AG04449 (cell line): ENCODE measurements at regions not wholly inside any gene's neighbourhood (a gene's known extent, or its start where the extent isn't known, plus 50 kb on each side); places are given as distances from the start of the nearest gene placed in this dataset.

ENCODE experiments used
- CTCF ChIA-PET: fragments of 350-600 bp; formaldehyde crosslinking; extraction: SDS; loops from one replicate; lab custom pipeline; 2021; ENCODE audit warnings: antibody characterized with exemption; lab: Yijun Ruan, JAX
- POLR2A ChIA-PET: fragments of 400-600, 350-600 bp; formaldehyde crosslinking; extraction: SDS; loops from one replicate; lab custom pipeline; 2020; ENCODE audit warnings: antibody characterized with exemption, inconsistent platforms; lab: Yijun Ruan, JAX
- DNase-seq: peaks from one replicate; pipeline ENCODE4 v3.0.0-alpha.2; 2010; ENCODE audit warnings: low read depth, low spot score
- H3K4me3 ChIP-seq: 2 replicates; pipeline ENCODE4 v1.5.1; 2011; ENCODE audit warnings: low read depth, mild to moderate bottlenecking, control low read depth, low read length
- CTCF ChIP-seq: IDR thresholded peaks from one replicate; pipeline ENCODE4 v1.5.1; 2011; ENCODE audit warnings: mild to moderate bottlenecking, moderate library complexity, low read length, control low read depth, inconsistent platforms; ENCODE audit not compliant: insufficient read depth; ENCODE audit errors: missing control alignments

GRCh38 chr9:78490231-78490630 is 193.3 kb downstream of the PSAT1 start:
- TF ChIP-seq CTCF: no peak
- H3K4me3 ChIP-seq: no peak overlapping the region
- DNase-seq: no peak
- ChIA-PET CTCF (interaction anchor here (1.7 kb wide), 1 partner anchor 36 kb away, joined by 4 read pairs; no protein-coding TSS in a partner anchor), POLR2A (no interaction called here)

- H3K4me3 ChIP-seq: no peak overlapping the region
- DNase-seq: no peak
- POLR2A ChIA-PET: no interaction called here
- CTCF ChIA-PET: interaction anchor here (1.7 kb wide), 1 partner anchor 35 kb away, joined by 4 read pairs; no protein-coding TSS in a partner anchor
- TF ChIP-seq CTCF: no peak
Measured at GRCh38 chr9:78491402-78491801, 194.5 kb downstream of the PSAT1 start.

- DNase-seq: no peak
- no peak overlapping the region for H3K4me3 ChIP-seq
- ChIA-PET CTCF (interaction anchor here (1.2 kb wide), 1 partner anchor 19 kb away, joined by 3 read pairs; no protein-coding TSS in a partner anchor), POLR2A (no interaction called here)
- no peak for TF ChIP-seq CTCF
Measured at GRCh38 chr9:78493166-78493742, 196.3 kb downstream of the PSAT1 start.

- POLR2A ChIA-PET: no interaction called here
- no peak for DNase-seq
- CTCF ChIA-PET: interaction anchor here (1.2 to 1.3 kb wide), 2 partner anchors 20 to 63 kb away, joined by 3 to 4 read pairs; no protein-coding TSS in a partner anchor
- no peak for TF ChIP-seq CTCF
- H3K4me3 ChIP-seq: no peak overlapping the region
Measured at GRCh38 chr9:78502566-78502965, 205.6 kb downstream of the PSAT1 start.

GRCh38 chr9:78505546-78505945 is 208.6 kb downstream of the PSAT1 start:
- ChIA-PET POLR2A (no interaction called here), CTCF (no interaction called here)
- no peak for TF ChIP-seq CTCF
- no peak for DNase-seq
- H3K4me3 ChIP-seq: no peak overlapping the region

- no peak for DNase-seq
- ChIA-PET CTCF (no interaction called here), POLR2A (no interaction called here)
- TF ChIP-seq CTCF: no peak
- no peak overlapping the region for H3K4me3 ChIP-seq
Measured at GRCh38 chr9:78507037-78507436, 210.1 kb downstream of the PSAT1 start.
